ENCODE measurements at regions not wholly inside any gene's neighbourhood (a gene's known extent, or its start where the extent isn't known, plus 50 kb on each side); places are given as distances from the start of the nearest gene placed in this dataset.

- Histone ChIP-seq H3K27ac (no peak overlapping the region), H3K9me3 (no peaks in the 10 kb centered on the region), H3K4me1 (no peaks in the 10 kb centered on the region), H3K27me3 (no peaks in the 10 kb centered on the region), H3K4me3 (no peak overlapping the region), H3K36me3 (no peaks in the 10 kb centered on the region)
- DNase-seq (ENCODE audit: extremely low spot score in 2 of 2) = no peak
- intact Hi-C loops (cut with DNase I) = no loop called here
- TF ChIP-seq POLR2AphosphoS5 (IDR thresholded peaks at IDR 0.05; ENCODE audit: insufficient read depth in 1 of 2, low read depth in 1 of 2) = no peak
- no peak for TF ChIP-seq CTCF (IDR thresholded peaks at IDR 0.05)
- TF ChIP-seq POLR2A (IDR thresholded peaks at IDR 0.05) = no peak
Measured at GRCh38 chr18:46310258-46310657, 206.1 kb downstream of the HAUS1 start.

DNA sequence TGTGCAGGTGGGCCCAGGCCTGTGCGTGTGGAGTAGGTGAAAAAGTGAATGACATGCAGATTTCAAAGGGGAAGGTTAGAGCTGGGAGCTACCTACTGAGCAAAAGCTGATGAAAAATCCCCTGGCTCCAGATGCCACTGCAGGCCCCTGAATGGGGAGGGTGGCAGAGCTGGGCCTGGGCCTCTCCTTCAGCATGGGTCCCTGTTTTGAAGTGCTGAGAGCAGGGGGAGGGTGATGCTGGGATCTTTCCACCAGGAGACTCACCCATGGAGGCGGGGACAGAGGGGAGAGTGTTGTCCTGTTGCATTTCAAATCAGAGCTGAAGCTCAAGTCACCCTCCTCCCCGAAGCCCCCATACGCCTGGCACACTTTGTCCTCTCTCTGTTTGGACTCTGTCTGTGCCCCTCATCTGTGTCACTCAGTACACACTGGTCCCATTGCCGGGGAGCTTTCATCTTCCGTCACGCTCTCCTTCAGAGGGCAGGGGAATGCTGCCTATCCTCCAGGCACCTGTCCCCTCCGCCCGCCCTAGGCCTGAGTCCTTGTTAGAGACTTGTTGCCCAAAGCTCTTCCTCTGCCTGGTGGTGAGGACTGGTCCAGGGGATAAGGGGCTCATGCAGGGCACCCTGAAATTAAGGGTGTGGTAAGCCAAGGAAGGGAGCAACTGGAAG lies 206.6 kb downstream of the HAUS1 start:
- no peaks in the 10 kb centered on the region for H3K9me3 ChIP-seq
- no peaks in the 10 kb centered on the region for H3K4me1 ChIP-seq
- H3K36me3 ChIP-seq = no peaks in the 10 kb centered on the region
- H3K27me3 ChIP-seq = no peaks in the 10 kb centered on the region
- H3K4me3 ChIP-seq = no peak overlapping the region
- DNase-seq (ENCODE audit: extremely low spot score in 2 of 2) = no peak
- TF ChIP-seq POLR2A (IDR thresholded peaks at IDR 0.05) (no peak), POLR2AphosphoS5 (IDR thresholded peaks at IDR 0.05; ENCODE audit: insufficient read depth in 1 of 2, low read depth in 1 of 2) (no peak), CTCF (IDR thresholded peaks at IDR 0.05) (no peak)
- H3K27ac ChIP-seq = no peak overlapping the region
- intact Hi-C loops (cut with DNase I) = no loop called here

GRCh38 chr18:46311491-46311890 lies 207.3 kb downstream of the HAUS1 start:
- H3K27ac ChIP-seq = no peak overlapping the region
- intact Hi-C loops (cut with DNase I) = no loop called here
- H3K36me3 ChIP-seq = no peaks in the 10 kb centered on the region
- no peaks in the 10 kb centered on the region for H3K27me3 ChIP-seq
- H3K4me3 ChIP-seq = no peak overlapping the region
- H3K9me3 ChIP-seq = no peaks in the 10 kb centered on the region
- DNase-seq (ENCODE audit: extremely low spot score in 2 of 2) = no peak
- TF ChIP-seq POLR2AphosphoS5 (IDR thresholded peaks at IDR 0.05; ENCODE audit: insufficient read depth in 1 of 2, low read depth in 1 of 2) (no peak), CTCF (IDR thresholded peaks at IDR 0.05) (no peak), POLR2A (IDR thresholded peaks at IDR 0.05) (no peak)
- H3K4me1 ChIP-seq = no peaks in the 10 kb centered on the region

DNA sequence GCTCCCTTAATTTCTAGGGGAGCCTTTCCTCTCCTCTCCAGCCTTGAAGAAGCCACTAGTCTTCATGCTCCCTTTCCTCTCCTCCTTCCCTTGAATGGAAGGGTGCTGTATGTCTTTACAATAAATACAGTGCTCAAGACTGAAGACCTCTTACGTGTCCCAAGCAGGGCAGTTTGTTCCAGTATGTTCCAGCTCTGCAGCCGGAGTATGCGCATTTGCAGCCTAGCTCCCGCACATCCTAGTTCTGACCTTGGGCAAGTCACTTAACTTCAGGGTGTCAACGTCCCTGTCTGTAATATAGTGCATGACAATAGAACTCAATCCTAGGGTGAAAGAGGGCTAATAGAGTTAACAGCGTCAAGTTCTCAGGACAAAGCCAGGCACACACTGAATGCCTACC lies 208.0 kb downstream of the HAUS1 start:
- intact Hi-C loops (cut with DNase I) = no loop called here
- no peaks in the 10 kb centered on the region for H3K27me3 ChIP-seq
- no peak for TF ChIP-seq POLR2AphosphoS5 (IDR thresholded peaks at IDR 0.05; ENCODE audit: insufficient read depth in 1 of 2, low read depth in 1 of 2)
- no peak for TF ChIP-seq POLR2A (IDR thresholded peaks at IDR 0.05)
- TF ChIP-seq CTCF (IDR thresholded peaks at IDR 0.05) = no peak
- H3K27ac ChIP-seq = no peak overlapping the region
- DNase-seq (ENCODE audit: extremely low spot score in 2 of 2) = no peak
- H3K9me3 ChIP-seq = no peaks in the 10 kb centered on the region
- no peaks in the 10 kb centered on the region for H3K36me3 ChIP-seq
- no peak overlapping the region for H3K4me3 ChIP-seq
- no peaks in the 10 kb centered on the region for H3K4me1 ChIP-seq

- no peak for DNase-seq (ENCODE audit: extremely low spot score in 2 of 2)
- intact Hi-C loops (cut with DNase I) = no loop called here
- Histone ChIP-seq H3K27me3 (no peaks in the 10 kb centered on the region), H3K36me3 (no peaks in the 10 kb centered on the region), H3K4me1 (no peaks in the 10 kb centered on the region), H3K4me3 (no peak overlapping the region), H3K27ac (no peak overlapping the region), H3K9me3 (no peaks in the 10 kb centered on the region)
- TF ChIP-seq POLR2AphosphoS5 (IDR thresholded peaks at IDR 0.05; ENCODE audit: insufficient read depth in 1 of 2, low read depth in 1 of 2) (no peak), CTCF (IDR thresholded peaks at IDR 0.05) (no peak)
Measured at GRCh38 chr18:46313521-46313920, 209.3 kb downstream of the HAUS1 start.

Data from vagina (tissue), 2 donors.